ENCODE measurements at regions not wholly inside any gene's neighbourhood (a gene's known extent, or its start where the extent isn't known, plus 50 kb on each side); places are given as distances from the start of the nearest gene placed in this dataset.

DNA sequence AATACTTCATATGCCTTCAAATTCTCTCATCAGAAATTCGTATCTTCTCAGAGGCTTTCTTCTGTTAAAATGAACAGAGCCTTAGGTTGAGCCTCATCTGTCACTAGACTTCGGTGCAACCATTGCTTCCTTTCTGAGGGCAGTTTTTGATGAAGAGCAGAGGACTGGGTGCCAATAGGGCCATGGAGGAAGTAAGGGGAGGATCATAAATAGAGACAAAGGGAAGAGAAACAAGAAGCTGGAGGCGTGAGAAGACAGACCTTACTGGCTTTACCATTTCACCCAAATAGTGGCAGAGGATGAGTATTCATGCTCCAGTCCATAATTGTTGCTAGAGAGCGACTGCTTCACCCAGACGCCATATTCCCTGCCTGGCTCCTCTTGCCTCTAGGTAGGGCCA, 215.6 kb upstream of the PKDCC start:
- TF ChIP-seq CTCF (IDR thresholded peaks at IDR 0.05) (no peak), POLR2A (IDR thresholded peaks at IDR 0.05) (no peak)
